Fibroblast of lung (primary cell): ENCODE measurements at regions not wholly inside any gene's neighbourhood (a gene's known extent, or its start where the extent isn't known, plus 50 kb on each side); places are given as distances from the start of the nearest gene placed in this dataset.
"Not testable (repeated sequence)": the region's sequence is repeated elsewhere in the genome, so short reads cannot be mapped to it uniquely, and the experiment has no call there.

Experiments used
- DNase-seq, 2 donors: peaks; one replicate each; pipeline versions ENCODE4 v3.0.0 to v3.0.0-alpha.2; 2010; ENCODE audit warnings: low read depth in 2 of 2
- H2AFZ ChIP-seq: 2 replicates; pipeline ENCODE4 v1.5.1; 2012; ENCODE audit warnings: low read length, control low read depth, inconsistent platforms
- H3K27ac ChIP-seq: 2 replicates; pipeline ENCODE4 v1.5.1; 2011; ENCODE audit warnings: low read length, control low read depth; ENCODE audit not compliant: insufficient read depth
- H3K27me3 ChIP-seq: 2 replicates; pipeline ENCODE4 v1.5.1; 2011; ENCODE audit warnings: mild to moderate bottlenecking, low read length; ENCODE audit not compliant: control insufficient read depth, insufficient read depth
- H3K36me3 ChIP-seq: 2 replicates; pipeline ENCODE4 v1.5.1; 2011; ENCODE audit warnings: low read length; ENCODE audit not compliant: control insufficient read depth, insufficient read depth
- H3K4me1 ChIP-seq: 2 replicates; pipeline ENCODE4 v1.5.1; 2011; ENCODE audit warnings: low read length; ENCODE audit not compliant: control insufficient read depth, insufficient read depth; ENCODE audit errors: extremely low read depth
- H3K4me2 ChIP-seq: 2 replicates; pipeline ENCODE4 v1.5.1; 2011; ENCODE audit warnings: low read length, control low read depth; ENCODE audit not compliant: insufficient read depth; ENCODE audit errors: extremely low read depth
- H3K4me3 ChIP-seq, 4 experiments: fragments of 200-600 bp in 1 of 4; sonication (generic) in 1 of 4; replicated peaks in 1 of 4; 2 replicates each; pipeline ENCODE4 v1.5.1; 2011 to 2016; ENCODE audit warnings: low read length in 4 of 4, low read depth in 3 of 4, mild to moderate bottlenecking in 3 of 4, control low read depth in 2 of 4, inconsistent platforms in 1 of 4, mixed read lengths in 1 of 4; ENCODE audit not compliant: insufficient read depth in 1 of 4; ENCODE audit errors: control extremely low read depth in 1 of 4
- H3K79me2 ChIP-seq: 2 replicates; pipeline ENCODE4 v1.5.1; 2012; ENCODE audit warnings: mild to moderate bottlenecking, low read length, inconsistent platforms; ENCODE audit not compliant: control insufficient read depth, insufficient read depth
- H3K9ac ChIP-seq: 2 replicates; pipeline ENCODE4 v1.5.1; 2011; ENCODE audit warnings: mild to moderate bottlenecking, low read length, control low read depth; ENCODE audit not compliant: insufficient read depth
- H3K9me3 ChIP-seq: 2 replicates; pipeline ENCODE4 v1.5.1; 2012; ENCODE audit warnings: low read depth, low read length; ENCODE audit not compliant: control insufficient read depth, insufficient read depth
- H4K20me1 ChIP-seq: 2 replicates; pipeline ENCODE4 v1.5.1; 2011; ENCODE audit warnings: low read length; ENCODE audit not compliant: control insufficient read depth, insufficient read depth; ENCODE audit errors: extremely low read depth
- EZH2 ChIP-seq: IDR thresholded peaks from 2 replicates; pipeline ENCODE4 v1.5.1; 2012; ENCODE audit warnings: low read length, control low read depth, mild to moderate bottlenecking; ENCODE audit errors: missing control alignments
- TF ChIP-seq, protein P1 (sequence below), 2 donors: IDR thresholded peaks in 1 of 2; conservative IDR thresholded peaks in 1 of 2; 1 replicate in 1 of 2; 2 replicates in 1 of 2; pipeline ENCODE4 v1.5.1; 2011 to 2012; ENCODE audit warnings: low read length in 2 of 2, control low read depth in 1 of 2, inconsistent platforms in 1 of 2, low read depth in 1 of 2, mild to moderate bottlenecking in 1 of 2

DNA sequence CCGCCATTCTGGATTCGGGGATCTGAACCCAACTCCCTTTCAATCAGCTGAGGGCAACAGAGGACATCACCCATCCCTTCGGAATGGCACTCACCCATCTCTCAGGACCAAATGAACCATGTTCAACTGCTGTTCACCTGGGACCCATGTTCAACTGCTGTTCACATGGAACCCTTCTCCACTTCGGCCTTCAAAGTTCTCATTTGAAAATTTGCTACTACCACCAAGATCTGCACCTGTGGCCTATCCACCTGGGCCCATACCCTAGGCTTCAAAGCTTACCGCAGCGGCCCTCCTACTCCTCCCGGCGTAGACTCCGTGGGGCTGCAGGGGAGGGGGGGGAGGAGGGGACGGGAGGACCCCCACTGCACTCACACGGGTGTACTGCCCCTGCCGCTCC, 119.2 kb upstream of the ANKRD30BL start:
- TF ChIP-seq EZH2: no peak
- TF ChIP-seq, protein P1, sequence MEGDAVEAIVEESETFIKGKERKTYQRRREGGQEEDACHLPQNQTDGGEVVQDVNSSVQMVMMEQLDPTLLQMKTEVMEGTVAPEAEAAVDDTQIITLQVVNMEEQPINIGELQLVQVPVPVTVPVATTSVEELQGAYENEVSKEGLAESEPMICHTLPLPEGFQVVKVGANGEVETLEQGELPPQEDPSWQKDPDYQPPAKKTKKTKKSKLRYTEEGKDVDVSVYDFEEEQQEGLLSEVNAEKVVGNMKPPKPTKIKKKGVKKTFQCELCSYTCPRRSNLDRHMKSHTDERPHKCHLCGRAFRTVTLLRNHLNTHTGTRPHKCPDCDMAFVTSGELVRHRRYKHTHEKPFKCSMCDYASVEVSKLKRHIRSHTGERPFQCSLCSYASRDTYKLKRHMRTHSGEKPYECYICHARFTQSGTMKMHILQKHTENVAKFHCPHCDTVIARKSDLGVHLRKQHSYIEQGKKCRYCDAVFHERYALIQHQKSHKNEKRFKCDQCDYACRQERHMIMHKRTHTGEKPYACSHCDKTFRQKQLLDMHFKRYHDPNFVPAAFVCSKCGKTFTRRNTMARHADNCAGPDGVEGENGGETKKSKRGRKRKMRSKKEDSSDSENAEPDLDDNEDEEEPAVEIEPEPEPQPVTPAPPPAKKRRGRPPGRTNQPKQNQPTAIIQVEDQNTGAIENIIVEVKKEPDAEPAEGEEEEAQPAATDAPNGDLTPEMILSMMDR (conservative IDR thresholded peaks at IDR 0.05 in 1 of 2, IDR thresholded peaks at IDR 0.05 in 1 of 2; ENCODE audit: low read depth in 1 of 2, low read length in 2 of 2): no peak
- no peaks in the 10 kb centered on the region for H3K79me2 ChIP-seq
- H3K27ac ChIP-seq: no peak overlapping the region
- H3K4me1 ChIP-seq: no peaks in the 10 kb centered on the region
- no peak overlapping the region for H3K4me3 ChIP-seq
- DNase-seq: no peak
- H3K4me2 ChIP-seq: no peak overlapping the region
- H3K27me3 ChIP-seq: no peaks in the 10 kb centered on the region
- H3K9me3 ChIP-seq: no peaks in the 10 kb centered on the region
- H3K9ac ChIP-seq: no peak overlapping the region
- H4K20me1 ChIP-seq: no peaks in the 10 kb centered on the region
- H2AFZ ChIP-seq: no peak overlapping the region
- H3K36me3 ChIP-seq: no peaks in the 10 kb centered on the region

DNA sequence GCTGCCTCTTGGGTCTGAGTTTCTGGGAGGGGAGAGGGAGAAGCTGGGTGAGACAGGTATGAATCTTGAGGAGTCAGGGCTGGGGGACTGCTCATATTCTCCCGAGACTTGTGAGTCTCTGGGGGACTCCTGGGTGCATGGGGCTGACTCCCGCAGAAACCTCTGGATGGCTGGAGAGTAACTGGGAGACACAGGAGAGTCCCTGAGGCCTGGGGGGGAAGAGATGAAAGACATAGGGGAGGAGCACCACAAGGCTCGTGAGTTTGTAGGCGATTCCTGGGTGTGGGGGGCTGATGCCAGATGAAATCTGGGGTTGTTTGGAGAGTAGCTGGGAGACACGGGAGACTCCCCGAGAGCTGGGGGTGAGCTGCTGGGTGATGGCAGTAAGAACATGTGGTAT, 120.4 kb upstream of the ANKRD30BL start:
- not testable (repeated sequence) for H3K27me3 ChIP-seq, H3K9ac ChIP-seq, H3K27ac ChIP-seq, H3K36me3 ChIP-seq, H3K4me2 ChIP-seq, H3K4me1 ChIP-seq, H4K20me1 ChIP-seq, H3K79me2 ChIP-seq, H2AFZ ChIP-seq, H3K9me3 ChIP-seq, DNase-seq, H3K4me3 ChIP-seq

DNA sequence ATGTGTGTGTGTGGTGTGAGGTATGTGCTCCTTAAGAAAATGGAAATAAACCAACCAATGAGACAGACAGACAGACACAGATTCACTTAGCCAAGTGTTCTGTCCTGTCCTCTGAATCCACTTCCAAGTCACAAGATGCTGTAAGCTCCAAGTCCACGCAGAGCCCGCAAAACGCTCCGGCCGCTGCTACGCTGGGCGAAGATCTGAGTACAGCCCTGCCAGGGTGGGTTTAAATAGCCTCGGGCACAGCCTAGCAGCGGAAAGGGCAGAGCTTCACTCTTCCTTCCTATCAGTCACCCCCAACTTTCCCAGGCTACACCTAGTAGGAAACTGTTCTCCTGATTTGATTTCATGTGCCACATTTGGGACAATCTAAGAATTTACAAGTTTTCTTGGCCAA, 121.2 kb upstream of the ANKRD30BL start:
- TF ChIP-seq, protein P1 (conservative IDR thresholded peaks at IDR 0.05 in 1 of 2, IDR thresholded peaks at IDR 0.05 in 1 of 2; ENCODE audit: low read depth in 1 of 2, low read length in 2 of 2): no peak
- no peak for TF ChIP-seq EZH2
- Histone ChIP-seq H3K4me1 (no peaks in the 10 kb centered on the region), H3K36me3 (no peaks in the 10 kb centered on the region), H3K27ac (no peak overlapping the region), H3K9ac (no peak overlapping the region), H4K20me1 (no peaks in the 10 kb centered on the region), H3K4me3 (no peak overlapping the region), H3K27me3 (no peaks in the 10 kb centered on the region), H3K4me2 (no peak overlapping the region), H3K9me3 (no peaks in the 10 kb centered on the region), H2AFZ (no peak overlapping the region), H3K79me2 (no peaks in the 10 kb centered on the region)
- DNase-seq: no peak

DNA sequence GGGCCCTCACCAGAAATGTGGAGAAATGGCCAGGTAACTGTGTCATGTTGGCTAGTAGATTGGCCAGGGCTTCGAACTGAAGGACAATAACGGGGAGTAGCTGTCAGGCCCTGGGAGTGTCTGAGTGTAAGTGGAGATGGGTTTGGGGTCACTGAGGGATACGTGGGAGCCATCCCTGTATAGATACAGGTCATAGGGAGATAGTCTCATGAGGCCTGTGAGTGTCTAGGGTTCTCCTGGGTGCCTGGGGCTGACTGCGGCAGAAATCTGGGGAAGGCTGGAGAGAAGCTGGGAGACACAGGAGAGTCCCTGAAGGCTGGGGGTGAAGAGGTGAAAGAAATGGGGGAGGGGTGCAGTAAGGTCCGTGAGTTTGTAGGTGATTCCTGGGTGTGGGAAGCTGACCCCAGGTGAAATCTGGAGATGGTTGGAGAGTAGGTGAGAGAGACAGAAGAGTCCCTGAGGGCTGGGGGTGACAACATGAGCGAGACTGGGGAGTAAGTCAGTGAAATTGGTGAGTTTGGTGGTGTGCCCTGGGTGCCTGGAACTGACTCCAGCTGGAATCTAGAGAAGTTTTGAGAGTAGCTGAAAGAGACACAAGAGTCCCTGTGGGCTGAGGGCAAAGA, 124.6 kb upstream of the ANKRD30BL start:
- not testable (repeated sequence) for H3K36me3 ChIP-seq, H3K4me3 ChIP-seq, H3K27ac ChIP-seq, H3K4me1 ChIP-seq, DNase-seq, H4K20me1 ChIP-seq, H3K4me2 ChIP-seq, H3K27me3 ChIP-seq, H3K9ac ChIP-seq, H2AFZ ChIP-seq, H3K9me3 ChIP-seq, H3K79me2 ChIP-seq

DNA sequence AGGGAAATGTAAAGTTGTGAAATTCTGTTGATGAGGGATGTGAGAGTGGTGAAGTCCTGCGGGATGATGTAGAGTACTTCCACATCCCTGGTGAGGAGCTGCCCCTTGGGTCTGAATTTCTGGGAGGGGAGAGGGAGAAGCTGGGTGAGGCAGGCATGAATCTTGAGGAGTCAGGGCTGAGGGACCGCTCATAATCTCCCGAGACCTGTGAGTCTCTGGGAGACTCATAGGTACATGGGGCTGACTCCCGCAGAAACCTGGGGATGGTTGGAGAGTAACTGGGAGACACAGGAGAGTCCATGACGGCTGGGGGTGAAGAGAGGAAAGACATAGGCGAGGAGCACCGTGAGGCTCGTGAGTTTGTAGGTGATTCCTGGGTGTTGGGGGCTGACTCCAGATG, 126.2 kb upstream of the ANKRD30BL start:
- not testable (repeated sequence) for H3K4me1 ChIP-seq, H3K27me3 ChIP-seq, DNase-seq, H3K9me3 ChIP-seq, H3K4me3 ChIP-seq, H3K27ac ChIP-seq, H3K4me2 ChIP-seq, H3K79me2 ChIP-seq, H2AFZ ChIP-seq, H3K9ac ChIP-seq, H3K36me3 ChIP-seq, H4K20me1 ChIP-seq
